Neuronal stem cell (in vitro differentiated cells): ENCODE measurements at regions not wholly inside any gene's neighbourhood (a gene's known extent, or its start where the extent isn't known, plus 50 kb on each side); places are given as distances from the start of the nearest gene placed in this dataset.

Source experiments
- DNase-seq: peaks from one replicate; pipeline ENCODE4 v3.0.0-alpha.2; 2013; ENCODE audit warnings: low spot score
- H2AFZ ChIP-seq: one replicate; pipeline ENCODE4 v1.6.1; 2013; ENCODE audit warnings: mild to moderate bottlenecking, low read length, inconsistent platforms
- H2AK5ac ChIP-seq: 2 replicates; pipeline ENCODE4 v1.6.1; 2013; ENCODE audit warnings: low read depth, mild to moderate bottlenecking, inconsistent platforms, low read length, moderate library complexity, mixed read lengths
- H2BK120ac ChIP-seq: 2 replicates; pipeline ENCODE4 v1.6.1; 2013; ENCODE audit warnings: low read depth, mild to moderate bottlenecking, inconsistent platforms, low read length, moderate library complexity, mixed read lengths
- H2BK12ac ChIP-seq: one replicate; pipeline ENCODE4 v1.6.1; 2013; ENCODE audit warnings: low read length, inconsistent platforms
- H2BK15ac ChIP-seq: 2 replicates; pipeline ENCODE4 v1.6.1; 2013; ENCODE audit warnings: mild to moderate bottlenecking, low read length, inconsistent platforms, mixed read lengths
- H2BK5ac ChIP-seq: one replicate; pipeline ENCODE4 v1.6.1; 2013; ENCODE audit warnings: inconsistent platforms, mild to moderate bottlenecking, low read length, moderate library complexity
- H3K14ac ChIP-seq: one replicate; pipeline ENCODE4 v1.6.1; 2013; ENCODE audit warnings: low read length, inconsistent platforms
- H3K18ac ChIP-seq: 2 replicates; pipeline ENCODE4 v1.6.1; 2013; ENCODE audit warnings: low read length, inconsistent platforms
- H3K23ac ChIP-seq: 2 replicates; pipeline ENCODE4 v1.6.1; 2013; ENCODE audit warnings: low read depth, mild to moderate bottlenecking, mixed read lengths, low read length, inconsistent platforms; ENCODE audit not compliant: poor library complexity
- H3K27ac ChIP-seq: replicated peaks from 3 replicates; pipeline ENCODE4 v1.5.1; 2013; ENCODE audit warnings: low read length, inconsistent platforms
- H3K27me3 ChIP-seq, 3 experiments: 2 replicates each; pipeline ENCODE4 v1.6.1; 2013; ENCODE audit warnings: low read length in 3 of 3, mild to moderate bottlenecking in 2 of 3, inconsistent platforms in 1 of 3, low read depth in 1 of 3, mixed read lengths in 1 of 3, moderate library complexity in 1 of 3; ENCODE audit not compliant: control insufficient read depth in 3 of 3, insufficient read depth in 3 of 3
- H3K36me3 ChIP-seq, 2 donors: replicated peaks in 1 of 2; 2 replicates each; pipeline ENCODE4 v1.6.1; 2013; ENCODE audit warnings: low read length in 2 of 2; ENCODE audit not compliant: control insufficient read depth in 2 of 2, insufficient read depth in 2 of 2
- H3K4ac ChIP-seq: 2 replicates; pipeline ENCODE4 v1.6.1; 2013; ENCODE audit warnings: inconsistent platforms, mild to moderate bottlenecking, low read length, moderate library complexity
- H3K4me1 ChIP-seq, 2 donors: 1 replicate in 1 of 2; 2 replicates in 1 of 2; pipeline ENCODE4 v1.6.1; 2013; ENCODE audit warnings: low read length in 2 of 2, low read depth in 1 of 2; ENCODE audit not compliant: control insufficient read depth in 2 of 2, insufficient read depth in 1 of 2
- H3K4me2 ChIP-seq: one replicate; pipeline ENCODE4 v1.6.1; 2013; ENCODE audit warnings: mild to moderate bottlenecking, low read length, inconsistent platforms; ENCODE audit not compliant: insufficient read depth, poor library complexity, severe bottlenecking
- H3K4me3 ChIP-seq, 2 donors: 2 replicates each; pipeline ENCODE4 v1.5.1; 2013; ENCODE audit warnings: low read length in 2 of 2, mild to moderate bottlenecking in 2 of 2, inconsistent platforms in 1 of 2, moderate library complexity in 1 of 2
- H3K79me1 ChIP-seq: one replicate; pipeline ENCODE4 v1.6.1; 2013; ENCODE audit warnings: low read depth, mild to moderate bottlenecking, inconsistent platforms, low read length, moderate library complexity
- H3K9ac ChIP-seq: one replicate; pipeline ENCODE4 v1.6.1; 2013; ENCODE audit warnings: mild to moderate bottlenecking, low read depth, low read length, inconsistent platforms; ENCODE audit not compliant: poor library complexity
- H3K9me3 ChIP-seq, 2 donors: replicated peaks in 1 of 2; 2 replicates each; pipeline versions ENCODE3 to v1.6.1; 2013; ENCODE audit warnings: low read length in 2 of 2, mild to moderate bottlenecking in 2 of 2, inconsistent platforms in 1 of 2, low read depth in 1 of 2, mixed read lengths in 1 of 2, moderate library complexity in 1 of 2; ENCODE audit not compliant: control insufficient read depth in 2 of 2, insufficient read depth in 1 of 2
- H4K8ac ChIP-seq: one replicate; pipeline ENCODE4 v1.6.1; 2013; ENCODE audit warnings: low read depth, mild to moderate bottlenecking, inconsistent platforms, low read length, moderate library complexity
- H4K91ac ChIP-seq: one replicate; pipeline ENCODE4 v1.6.1; 2013; ENCODE audit warnings: low read length, low read depth, mild to moderate bottlenecking, inconsistent platforms; ENCODE audit not compliant: poor library complexity
- WGBS, 2 donors: extraction: QIAGEN DNeasy Blood & Tissue Kit; methylation state at CpG; one replicate each; pipeline ENCODE4 v1.1.7; 2013; ENCODE audit warnings: missing lambda C conversion rate in 2 of 2, mixed read lengths in 1 of 2; ENCODE audit not compliant: insufficient read length in 2 of 2, insufficient replicate concordance in 1 of 2; ENCODE audit errors: extremely low coverage in 2 of 2; 5-methylcytosine and 5-hydroxymethylcytosine counted together

- H3K27ac ChIP-seq = no peak overlapping the region
- H3K27me3 ChIP-seq = peaks cover 0 to 42% (median 2%) of the 10 kb centered on the region in 3 experiments
- no peak overlapping the region for H4K8ac ChIP-seq
- no peak overlapping the region for H2BK120ac ChIP-seq
- no peak for DNase-seq
- H3K4me1 ChIP-seq = peaks cover 0 to 1% of the 10 kb centered on the region in 2 donors
- no CpG with 5 or more reads among the region's 4 CpGs for WGBS, 2 donors
- H3K18ac ChIP-seq = no peak overlapping the region
- H2BK15ac ChIP-seq = no peak overlapping the region
- H2BK12ac ChIP-seq = no peak overlapping the region
- H3K4ac ChIP-seq = no peak overlapping the region
- no peaks in the 10 kb centered on the region for H3K9me3 ChIP-seq
- H3K4me3 ChIP-seq = peak overlapping the region in 1 of 2 donors; percentile 42
- peak overlapping the region; percentile 12 for H3K9ac ChIP-seq
- no peak overlapping the region for H2AFZ ChIP-seq
- no peak overlapping the region for H3K4me2 ChIP-seq
- H3K79me1 ChIP-seq = no peaks in the 10 kb centered on the region
- no peaks in the 10 kb centered on the region for H3K36me3 ChIP-seq
- H2BK5ac ChIP-seq = peak overlapping the region; percentile 78
- peak overlapping the region; percentile 25 for H3K14ac ChIP-seq
- no peak overlapping the region for H4K91ac ChIP-seq
- no peak overlapping the region for H2AK5ac ChIP-seq
- H3K23ac ChIP-seq = peak overlapping the region; percentile 10
Observed at GRCh38 chr9:126563556-126563955, 50.2 kb upstream of the LMX1B start.
